ENCODE measurements at regions not wholly inside any gene's neighbourhood (a gene's known extent, or its start where the extent isn't known, plus 50 kb on each side); places are given as distances from the start of the nearest gene placed in this dataset.

GRCh38 chr15:96460106-96460505 lies 129.6 kb downstream of the NR2F2 start:
- H3K4me1 ChIP-seq (ENCODE audit: control insufficient read depth in 1 of 2, insufficient read depth in 1 of 2, low read depth in 1 of 2, low read length in 1 of 2) = no peaks in the 10 kb centered on the region
- H3K27me3 ChIP-seq = peaks cover 12% of the 10 kb centered on the region
- no peaks in the 10 kb centered on the region for H3K36me3 ChIP-seq
- no peak overlapping the region for H3K4me3 ChIP-seq (ENCODE audit: low read depth in 1 of 2, low read length in 1 of 2)
- no peak overlapping the region for H3K27ac ChIP-seq
- no peaks in the 10 kb centered on the region for H3K9me3 ChIP-seq
- TF ChIP-seq, protein P1, sequence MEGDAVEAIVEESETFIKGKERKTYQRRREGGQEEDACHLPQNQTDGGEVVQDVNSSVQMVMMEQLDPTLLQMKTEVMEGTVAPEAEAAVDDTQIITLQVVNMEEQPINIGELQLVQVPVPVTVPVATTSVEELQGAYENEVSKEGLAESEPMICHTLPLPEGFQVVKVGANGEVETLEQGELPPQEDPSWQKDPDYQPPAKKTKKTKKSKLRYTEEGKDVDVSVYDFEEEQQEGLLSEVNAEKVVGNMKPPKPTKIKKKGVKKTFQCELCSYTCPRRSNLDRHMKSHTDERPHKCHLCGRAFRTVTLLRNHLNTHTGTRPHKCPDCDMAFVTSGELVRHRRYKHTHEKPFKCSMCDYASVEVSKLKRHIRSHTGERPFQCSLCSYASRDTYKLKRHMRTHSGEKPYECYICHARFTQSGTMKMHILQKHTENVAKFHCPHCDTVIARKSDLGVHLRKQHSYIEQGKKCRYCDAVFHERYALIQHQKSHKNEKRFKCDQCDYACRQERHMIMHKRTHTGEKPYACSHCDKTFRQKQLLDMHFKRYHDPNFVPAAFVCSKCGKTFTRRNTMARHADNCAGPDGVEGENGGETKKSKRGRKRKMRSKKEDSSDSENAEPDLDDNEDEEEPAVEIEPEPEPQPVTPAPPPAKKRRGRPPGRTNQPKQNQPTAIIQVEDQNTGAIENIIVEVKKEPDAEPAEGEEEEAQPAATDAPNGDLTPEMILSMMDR (IDR thresholded peaks at IDR 0.05) = no peak

GRCh38 chr15:96462768-96463750 lies 132.6 kb downstream of the NR2F2 start:
- no peak overlapping the region for H3K27ac ChIP-seq
- no peaks in the 10 kb centered on the region for H3K36me3 ChIP-seq
- TF ChIP-seq, protein P1 (IDR thresholded peaks at IDR 0.05) = no peak
- no peaks in the 10 kb centered on the region for H3K9me3 ChIP-seq
- no peaks in the 10 kb centered on the region for H3K4me1 ChIP-seq (ENCODE audit: control insufficient read depth in 1 of 2, insufficient read depth in 1 of 2, low read depth in 1 of 2, low read length in 1 of 2)
- no peak overlapping the region for H3K4me3 ChIP-seq (ENCODE audit: low read depth in 1 of 2, low read length in 1 of 2)
- H3K27me3 ChIP-seq = peaks cover 7% of the 10 kb centered on the region

- no peaks in the 10 kb centered on the region for H3K36me3 ChIP-seq
- H3K4me3 ChIP-seq (ENCODE audit: low read depth in 1 of 2, low read length in 1 of 2) = no peak overlapping the region
- no peak overlapping the region for H3K27ac ChIP-seq
- TF ChIP-seq, protein P1 (IDR thresholded peaks at IDR 0.05) = no peak
- H3K27me3 ChIP-seq = no peaks in the 10 kb centered on the region
- no peaks in the 10 kb centered on the region for H3K9me3 ChIP-seq
- H3K4me1 ChIP-seq (ENCODE audit: control insufficient read depth in 1 of 2, insufficient read depth in 1 of 2, low read depth in 1 of 2, low read length in 1 of 2) = no peaks in the 10 kb centered on the region
Measured at GRCh38 chr15:96466389-96466947, 136.0 kb downstream of the NR2F2 start.

DNA sequence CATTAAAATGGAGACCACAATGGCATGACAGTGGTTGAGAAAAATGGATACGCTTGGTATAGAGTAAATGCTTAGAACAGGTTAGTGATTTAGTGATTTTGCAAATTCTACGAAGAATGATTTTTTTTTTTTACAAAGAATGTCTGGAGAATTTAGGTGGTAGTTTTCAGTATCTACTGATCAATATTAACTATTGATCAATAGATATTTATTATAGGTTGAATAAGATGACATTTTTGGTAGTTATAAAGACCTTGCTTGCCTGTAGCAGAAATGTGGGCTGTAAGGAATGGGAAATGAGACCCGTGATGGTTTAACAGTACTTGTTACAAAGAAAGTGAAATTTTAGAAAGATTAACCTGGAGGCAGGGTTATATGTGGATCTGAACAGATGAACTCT lies 137.5 kb downstream of the NR2F2 start:
- Histone ChIP-seq H3K4me3 (ENCODE audit: low read depth in 1 of 2, low read length in 1 of 2) (no peak overlapping the region), H3K36me3 (no peaks in the 10 kb centered on the region), H3K27ac (no peak overlapping the region), H3K27me3 (no peaks in the 10 kb centered on the region), H3K4me1 (ENCODE audit: control insufficient read depth in 1 of 2, insufficient read depth in 1 of 2, low read depth in 1 of 2, low read length in 1 of 2) (no peaks in the 10 kb centered on the region), H3K9me3 (no peaks in the 10 kb centered on the region)
- TF ChIP-seq, protein P1 (IDR thresholded peaks at IDR 0.05) = no peak

GRCh38 chr15:96470681-96471310 lies 140.3 kb downstream of the NR2F2 start:
- Histone ChIP-seq H3K27me3 (no peaks in the 10 kb centered on the region), H3K27ac (no peak overlapping the region), H3K4me3 (ENCODE audit: low read depth in 1 of 2, low read length in 1 of 2) (no peak overlapping the region), H3K36me3 (no peaks in the 10 kb centered on the region), H3K4me1 (ENCODE audit: control insufficient read depth in 1 of 2, insufficient read depth in 1 of 2, low read depth in 1 of 2, low read length in 1 of 2) (no peaks in the 10 kb centered on the region), H3K9me3 (no peaks in the 10 kb centered on the region)
- TF ChIP-seq, protein P1 (IDR thresholded peaks at IDR 0.05) = no peak
